CD4-positive, alpha-beta T cell treated with Interleukin-10 for 1 hour (primary cell): ENCODE measurements at regions not wholly inside any gene's neighbourhood (a gene's known extent, or its start where the extent isn't known, plus 50 kb on each side); places are given as distances from the start of the nearest gene placed in this dataset.

Source experiments
- DNase-seq: peaks from one replicate; pipeline ENCODE4 v3.0.0-alpha.2; 2020

DNA sequence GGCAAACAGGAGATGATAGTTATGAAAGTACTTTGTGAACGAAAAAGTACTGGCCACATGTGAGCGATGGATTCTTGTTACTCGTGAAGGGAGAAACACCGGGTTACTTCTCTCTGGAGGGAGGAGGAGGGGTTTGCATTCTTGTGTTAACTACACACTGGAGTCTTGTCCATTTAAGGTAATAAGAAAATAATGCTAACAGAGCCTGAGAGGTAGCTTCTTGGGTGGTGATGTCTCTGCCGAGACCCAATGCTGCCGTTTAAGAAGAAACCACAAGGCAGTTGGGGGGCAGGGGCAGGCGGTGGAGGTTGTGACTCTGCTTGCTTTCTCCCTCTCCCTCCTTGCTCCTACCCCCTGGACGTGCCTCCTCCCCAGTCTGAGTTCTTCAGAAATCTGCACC lies 100.9 kb upstream of the ROPN1 start:
- no peak for DNase-seq

DNA sequence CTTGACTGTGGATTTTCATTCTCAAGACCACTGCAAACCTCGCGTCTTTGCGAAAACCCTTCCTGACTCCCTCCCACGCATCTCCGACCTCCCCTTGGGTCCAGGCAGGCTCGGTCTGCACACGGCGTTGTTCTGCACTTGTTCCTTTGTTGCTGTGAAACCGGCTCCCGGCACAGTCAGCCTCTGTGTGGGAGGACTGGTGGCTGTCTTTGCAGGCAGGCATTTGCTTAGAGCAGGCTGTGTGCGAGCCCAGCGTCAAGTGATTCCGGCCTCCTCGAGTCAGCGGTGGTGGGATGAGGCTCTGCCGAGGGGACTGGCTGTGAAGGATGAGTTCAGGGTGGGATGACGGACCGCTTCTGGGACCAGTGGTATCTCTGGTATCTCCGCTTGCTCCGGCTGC lies 102.6 kb upstream of the ROPN1 start:
- no peak for DNase-seq

DNA sequence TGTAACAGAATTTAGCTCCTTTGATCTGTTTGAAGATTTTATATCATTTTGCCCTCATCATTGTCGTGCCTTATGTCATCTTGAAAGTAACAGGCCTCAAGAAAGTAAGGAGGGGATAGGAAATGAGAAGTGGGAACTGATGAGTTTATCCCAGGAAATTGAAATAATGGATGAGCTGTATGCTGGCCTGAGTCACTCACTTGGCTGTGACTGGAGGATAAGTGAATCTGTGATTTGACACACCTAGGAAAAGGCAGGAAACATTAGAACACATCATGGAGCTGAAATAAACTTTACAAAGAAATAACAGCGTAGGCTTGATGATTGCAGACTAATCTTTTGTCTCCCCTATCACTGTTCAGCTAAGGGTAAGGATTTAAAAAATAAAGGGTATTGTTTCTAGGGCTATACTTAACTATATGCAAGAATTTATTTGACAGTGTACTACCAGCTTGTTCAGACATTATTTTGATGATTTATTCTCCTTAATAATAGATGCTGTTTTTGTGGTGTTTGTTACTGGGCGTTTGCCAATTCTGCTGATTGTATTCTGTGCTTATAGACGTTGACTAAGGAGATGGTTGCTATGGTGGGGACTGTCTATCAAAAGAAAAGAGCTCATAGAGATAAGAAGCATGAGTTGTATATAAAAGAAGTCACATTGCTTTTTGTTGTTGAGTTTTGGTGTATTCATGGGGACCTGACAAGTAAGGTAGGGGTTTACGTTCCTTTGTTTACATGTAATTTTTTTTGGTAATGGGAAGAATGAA lies 105.6 kb upstream of the ROPN1 start:
- no peak for DNase-seq

DNA sequence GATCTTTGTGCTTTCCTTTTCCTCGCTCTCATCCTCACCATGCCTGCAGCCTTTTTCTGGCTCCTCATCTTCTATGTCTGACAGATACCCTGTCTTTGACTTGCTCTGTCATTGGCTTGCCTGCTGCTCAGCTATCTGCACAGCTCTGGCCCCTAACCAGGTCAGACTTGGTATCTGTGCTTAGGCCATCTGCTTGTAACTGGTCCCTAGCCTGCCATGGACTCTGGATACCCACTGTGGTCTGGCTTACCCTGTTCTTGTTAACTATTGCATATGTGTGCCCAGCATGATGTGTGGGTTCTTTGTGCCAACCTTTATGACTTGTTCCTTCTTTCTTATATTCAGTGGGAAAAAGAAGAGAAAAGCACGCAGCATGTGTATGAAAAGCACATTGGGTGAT lies 109.7 kb upstream of the ROPN1 start:
- no peak for DNase-seq

DNA sequence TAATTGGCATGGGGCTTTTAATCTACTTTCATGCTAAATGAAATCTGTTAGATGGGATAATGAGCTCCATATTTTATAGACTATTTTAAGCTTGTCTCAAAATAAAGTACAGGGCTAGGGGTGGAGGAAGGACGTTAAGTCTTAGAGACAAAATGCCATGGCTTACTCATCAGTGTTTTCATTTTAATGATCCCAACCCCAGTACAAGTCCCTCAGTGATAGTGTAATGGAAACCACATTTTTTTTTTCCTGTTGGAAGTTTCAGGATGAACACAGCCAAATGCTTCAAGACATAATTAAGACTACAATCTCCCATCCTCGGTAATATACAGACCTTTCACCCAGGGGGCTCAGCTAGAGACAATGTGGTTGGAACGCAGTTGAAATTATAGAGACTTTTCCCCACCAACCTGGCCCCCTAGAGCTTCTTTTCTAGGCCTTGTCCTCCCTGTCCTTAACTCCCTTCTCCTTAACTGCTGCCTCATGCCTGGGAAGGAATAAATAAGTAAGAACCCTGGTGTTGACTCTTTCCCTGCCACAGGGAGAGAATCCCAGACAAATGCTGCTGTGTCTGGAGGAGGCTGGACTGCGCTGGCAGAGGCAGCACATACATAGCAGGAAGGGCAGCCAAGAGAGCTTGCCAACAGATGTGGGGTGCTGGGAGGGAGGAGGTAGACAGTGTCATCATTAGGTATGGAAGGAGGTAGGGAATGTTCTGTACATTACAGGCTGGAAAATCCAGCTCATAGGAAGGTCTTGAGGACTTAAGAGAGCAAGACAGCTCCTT lies 115.4 kb upstream of the ROPN1 start:
- no peak for DNase-seq

DNA sequence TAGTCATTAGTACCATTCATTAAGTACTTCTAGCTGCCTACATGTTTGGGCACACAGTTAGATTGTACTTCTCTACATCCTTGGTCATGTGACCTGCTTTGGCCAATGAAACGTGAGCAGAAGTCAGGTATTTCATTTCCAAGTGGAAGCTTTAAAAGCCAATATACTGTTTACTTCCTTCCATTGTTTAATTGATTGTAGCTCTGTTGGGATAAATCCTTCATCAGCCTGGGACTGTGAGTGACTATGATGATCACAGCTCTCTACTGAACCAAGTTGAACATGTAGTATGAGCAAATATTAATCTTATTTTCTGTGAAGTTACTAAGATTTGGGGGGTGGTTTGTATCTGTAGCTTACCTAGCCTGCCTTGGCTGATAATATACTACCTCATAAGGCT lies 116.5 kb upstream of the ROPN1 start:
- no peak for DNase-seq

DNA sequence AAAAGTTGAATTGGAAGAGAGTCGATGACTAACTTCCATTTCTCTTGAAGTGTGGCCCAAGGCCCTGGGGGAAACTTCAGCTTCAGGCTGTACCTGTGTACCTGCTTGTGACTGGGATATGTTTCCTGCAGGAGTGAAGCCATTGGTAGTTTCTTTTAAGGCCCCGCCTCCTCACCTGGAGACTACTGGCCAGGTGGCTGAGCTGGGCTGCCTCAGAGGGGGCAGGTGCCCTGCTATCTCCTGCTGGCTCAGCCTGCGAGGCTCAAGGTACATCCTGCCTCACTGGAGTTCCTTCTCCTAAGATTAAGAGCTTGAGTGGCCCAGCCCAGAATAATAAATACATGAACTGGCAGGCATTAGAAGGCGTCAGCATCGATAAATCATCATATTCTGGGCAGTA lies 121.6 kb upstream of the ROPN1 start:
- no peak for DNase-seq

DNA sequence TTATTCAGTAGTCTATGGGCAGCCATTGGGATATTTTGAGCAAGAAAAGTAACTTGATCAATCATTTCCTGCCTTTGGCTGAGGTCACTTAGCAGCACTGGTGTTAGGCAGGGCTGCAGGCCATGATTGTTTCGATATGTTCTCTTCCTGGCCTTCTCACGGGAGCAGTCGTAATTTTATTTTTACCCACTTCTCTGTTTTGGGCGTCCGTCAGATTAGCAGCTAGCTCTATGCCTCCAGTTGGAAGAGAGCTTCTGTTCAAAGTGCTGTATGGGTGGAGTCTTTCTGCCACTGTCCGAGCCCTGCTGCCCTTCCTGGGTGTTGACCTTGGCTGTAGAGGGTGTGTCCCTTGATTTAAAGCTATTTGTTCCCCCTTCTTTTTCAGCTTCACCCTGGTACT lies 123.4 kb upstream of the ROPN1 start:
- DNase-seq = no peak

DNA sequence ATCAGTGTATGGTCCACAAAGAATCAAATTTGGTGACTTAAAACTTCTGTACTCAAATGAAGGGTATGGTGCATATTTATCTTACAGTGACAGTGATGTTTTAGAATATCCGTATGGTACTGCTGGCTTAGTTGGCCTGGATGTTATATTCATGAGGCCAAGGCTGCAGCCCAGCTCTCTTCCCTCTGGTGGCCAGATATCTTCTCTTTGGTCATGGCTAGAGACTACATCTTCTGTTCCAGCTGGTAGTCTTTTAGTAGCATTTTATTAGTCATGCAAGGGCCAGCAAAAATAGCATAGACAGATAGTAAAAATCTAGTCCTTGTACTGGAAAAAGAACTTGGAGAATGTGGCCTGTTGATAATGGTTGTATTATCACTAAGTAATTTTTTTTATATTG lies 124.0 kb upstream of the ROPN1 start:
- DNase-seq = no peak

DNA sequence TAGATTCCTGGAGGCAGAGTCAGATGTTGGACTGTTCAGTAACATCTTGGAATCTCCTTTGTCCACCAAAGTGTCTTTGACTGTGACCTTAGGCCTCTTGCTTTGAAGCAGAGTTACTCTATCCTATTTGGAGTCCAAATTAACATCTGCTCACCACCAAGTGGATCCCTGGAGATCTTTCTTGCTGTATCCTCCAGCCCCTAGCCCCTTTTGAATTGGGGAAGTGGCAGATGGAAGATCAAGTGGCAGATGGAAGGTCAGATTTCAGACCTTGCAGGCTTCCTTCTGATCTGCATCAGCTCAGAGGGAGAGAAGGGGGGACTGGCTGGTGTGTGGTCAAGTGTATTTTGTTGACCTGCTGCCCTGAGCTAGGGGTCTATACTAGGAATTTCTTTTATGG lies 125.0 kb upstream of the ROPN1 start:
- DNase-seq = no peak

DNA sequence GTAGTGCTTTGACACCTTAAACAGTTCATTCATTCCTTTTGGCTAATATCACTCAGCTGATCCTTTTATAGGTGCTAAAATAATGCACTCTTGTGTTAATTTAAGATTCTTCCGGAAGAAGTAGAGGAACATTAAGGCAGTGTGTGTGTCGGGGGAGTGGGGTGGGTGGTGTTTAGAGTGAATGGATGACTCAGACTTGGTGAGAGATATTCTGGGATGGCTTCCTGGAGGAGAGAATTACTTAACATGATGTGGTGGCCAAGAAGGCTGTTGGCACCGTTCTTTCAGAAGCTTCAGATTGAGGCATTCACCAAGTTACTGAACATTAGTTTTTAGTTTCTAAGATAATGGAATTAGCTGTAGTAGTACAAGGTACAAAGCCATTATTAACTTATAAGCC lies 125.6 kb upstream of the ROPN1 start:
- DNase-seq = no peak

DNA sequence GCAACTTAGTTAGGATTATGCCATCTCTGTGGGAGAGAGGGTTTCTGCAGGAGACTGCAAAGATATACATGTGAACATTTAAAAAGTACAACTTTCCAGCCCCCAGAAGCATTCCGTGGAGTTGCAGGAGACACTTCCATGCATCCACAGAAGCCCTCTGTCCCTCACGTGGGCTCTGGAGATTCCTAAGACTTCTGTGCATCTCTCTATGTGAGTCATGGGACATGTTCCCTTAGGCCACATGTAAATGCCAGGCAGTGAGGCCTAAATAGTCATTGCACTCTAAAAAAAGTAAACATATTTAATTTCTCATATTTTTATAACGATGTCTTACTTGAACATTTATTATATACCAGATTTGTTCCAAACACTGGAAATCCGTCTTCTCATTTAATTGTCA lies 126.5 kb upstream of the ROPN1 start:
- no peak for DNase-seq

DNA sequence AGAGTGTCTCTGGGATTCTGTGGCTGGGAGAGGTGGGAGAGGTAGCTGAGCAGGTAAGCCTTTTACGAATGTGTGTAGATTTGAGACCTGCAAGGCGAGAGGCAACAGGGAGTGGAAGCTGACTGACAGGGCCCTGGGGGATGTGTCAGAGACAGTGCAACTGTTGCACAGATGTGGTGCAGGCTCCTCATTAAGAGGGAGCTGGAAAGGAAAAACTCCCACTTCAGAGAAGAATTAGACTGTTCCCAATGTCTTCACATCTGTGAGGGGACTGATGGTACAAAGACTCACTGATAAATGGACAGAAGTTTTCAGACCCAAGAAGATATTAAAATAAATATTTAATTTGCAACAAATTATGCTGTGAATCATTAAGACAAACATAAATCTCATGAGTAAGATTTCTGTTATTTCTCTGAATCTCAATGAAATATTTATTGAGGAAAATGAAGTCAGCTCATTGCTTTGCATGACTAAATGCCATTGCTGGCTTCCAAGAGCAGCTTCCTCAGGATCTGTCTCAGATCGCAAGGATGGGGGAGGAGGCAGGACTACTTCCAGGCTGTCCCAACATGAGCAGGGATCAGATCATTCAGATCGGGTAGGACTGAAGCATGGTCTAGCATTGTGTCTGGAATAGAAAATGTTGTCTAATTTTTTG lies 127.3 kb upstream of the ROPN1 start:
- no peak for DNase-seq

DNA sequence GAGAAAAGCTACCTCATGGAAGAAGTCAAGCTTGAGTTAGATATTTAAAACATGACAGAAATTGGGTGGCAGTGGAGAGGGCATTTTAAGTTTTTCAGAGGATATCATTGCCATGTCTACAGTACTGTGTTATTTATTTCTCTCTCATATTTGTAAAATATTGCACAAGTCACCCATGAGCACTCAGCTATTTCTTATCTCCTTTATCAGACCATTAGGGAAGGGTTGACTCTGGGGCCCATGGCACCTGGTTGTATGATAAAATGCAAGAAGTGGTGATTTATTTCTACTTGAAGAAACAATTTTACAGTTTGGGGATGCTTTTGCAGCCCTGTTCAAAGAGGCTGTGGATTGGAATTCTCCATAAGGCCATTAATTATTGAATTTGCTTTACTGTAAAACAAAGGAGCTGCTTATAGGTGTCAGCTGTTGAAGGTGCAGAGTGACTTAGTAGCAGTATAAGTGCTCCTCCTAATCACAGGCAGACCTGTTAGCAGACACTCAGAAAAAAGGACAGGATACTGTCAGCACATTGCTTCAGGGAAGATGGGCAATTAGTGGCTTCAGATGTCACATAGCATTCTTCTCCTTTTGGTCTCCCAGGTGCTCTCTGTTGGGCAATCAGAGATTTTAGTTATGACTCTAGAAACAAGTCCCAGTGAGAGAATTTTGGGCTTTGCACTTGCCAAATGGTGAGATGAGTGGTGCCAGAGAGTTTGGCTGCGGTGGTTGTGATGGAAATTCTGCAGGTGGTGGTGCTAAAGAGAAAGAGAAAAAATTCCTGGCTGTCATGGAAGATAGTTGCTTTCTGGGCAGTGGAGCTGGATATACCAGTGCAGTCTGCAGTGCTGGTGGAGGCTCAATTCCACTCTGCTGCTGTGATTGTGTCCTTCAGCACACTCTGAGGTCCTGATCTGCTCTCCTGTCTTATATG lies 129.7 kb upstream of the ROPN1 start:
- DNase-seq = no peak

DNA sequence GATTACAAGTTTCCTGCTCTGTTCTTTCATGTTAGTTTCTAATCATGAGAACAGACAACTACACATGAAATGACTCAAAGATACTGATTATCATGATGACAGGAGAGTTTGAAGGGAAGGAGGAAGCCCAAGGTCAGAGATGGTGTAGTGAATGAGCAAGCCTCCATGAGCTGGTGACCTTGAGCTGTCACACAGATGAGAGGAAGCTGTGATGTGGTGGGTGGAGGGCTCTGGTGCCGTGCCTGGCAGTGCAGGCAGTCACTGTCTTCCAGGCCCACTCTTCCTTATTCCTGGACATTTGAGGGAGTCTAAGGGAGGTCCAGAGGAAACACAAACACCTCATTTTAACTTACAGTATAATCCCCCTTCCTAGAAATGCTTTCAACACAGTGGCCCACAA lies 133.4 kb upstream of the ROPN1 start:
- no peak for DNase-seq

DNA sequence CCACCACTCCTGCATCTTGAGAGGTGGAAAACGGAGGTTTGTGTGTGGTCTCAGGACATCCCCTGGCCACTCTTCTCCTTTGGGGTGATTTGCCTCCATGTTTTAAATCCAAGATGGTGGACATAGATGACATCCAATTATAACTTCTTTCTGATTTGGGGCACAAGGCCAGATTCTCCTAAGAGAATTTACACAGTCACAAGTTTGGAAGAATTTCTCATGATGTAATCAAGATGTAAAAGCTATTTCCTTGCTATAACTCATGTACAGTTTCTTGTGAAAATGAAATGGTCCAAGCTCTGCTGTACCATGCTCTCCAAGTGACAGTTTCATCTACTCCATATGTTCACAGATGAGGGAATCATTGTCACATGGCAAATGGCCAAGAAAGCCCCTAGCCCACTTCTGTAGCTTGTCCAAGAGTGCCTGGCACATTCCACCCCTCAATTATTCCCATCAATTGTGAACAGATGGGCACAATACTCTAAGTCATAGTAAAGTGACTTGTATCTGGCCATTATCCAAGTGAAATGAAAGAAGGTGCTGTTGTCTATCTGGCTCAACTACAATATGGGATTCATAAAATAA lies 134.6 kb upstream of the ROPN1 start:
- DNase-seq = no peak

DNA sequence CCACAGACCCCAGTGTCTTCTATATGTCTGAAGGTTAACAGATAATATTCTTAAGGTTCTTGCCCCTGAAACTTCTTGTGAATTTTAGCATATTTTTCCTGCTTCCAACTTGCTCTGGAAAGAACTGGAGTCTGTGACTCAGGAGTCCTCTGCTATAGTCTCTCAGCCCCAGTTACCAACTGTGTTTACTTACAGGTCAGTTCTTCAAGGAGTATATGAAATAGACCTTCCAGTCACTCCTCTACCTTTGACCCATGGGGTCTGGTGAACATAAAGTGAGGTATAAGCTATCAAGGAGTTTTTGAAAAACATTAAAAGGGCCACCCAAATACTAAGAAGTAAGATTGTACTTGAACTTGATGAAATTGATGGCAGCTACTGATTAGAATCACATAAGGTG lies 139.2 kb upstream of the ROPN1 start:
- DNase-seq = no peak

DNA sequence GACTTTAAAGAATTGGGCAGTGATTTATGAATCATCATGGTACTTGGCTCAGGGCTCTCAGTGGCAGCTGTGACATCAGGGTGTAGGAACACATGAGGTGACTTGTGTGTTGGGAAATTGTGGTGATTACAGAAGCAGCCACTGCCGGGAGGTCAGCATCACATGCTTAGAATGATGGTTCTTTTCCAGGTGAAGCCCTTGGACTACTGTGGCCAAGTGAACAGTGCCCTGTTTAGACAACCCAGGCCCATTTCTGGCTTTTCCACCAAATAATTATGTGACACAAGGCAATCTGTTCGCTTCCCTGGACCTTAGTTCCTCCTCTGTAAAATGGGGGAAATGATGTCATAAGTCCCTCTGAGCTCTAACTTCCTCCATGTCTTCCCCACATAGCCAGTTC lies 139.7 kb upstream of the ROPN1 start:
- no peak for DNase-seq

DNA sequence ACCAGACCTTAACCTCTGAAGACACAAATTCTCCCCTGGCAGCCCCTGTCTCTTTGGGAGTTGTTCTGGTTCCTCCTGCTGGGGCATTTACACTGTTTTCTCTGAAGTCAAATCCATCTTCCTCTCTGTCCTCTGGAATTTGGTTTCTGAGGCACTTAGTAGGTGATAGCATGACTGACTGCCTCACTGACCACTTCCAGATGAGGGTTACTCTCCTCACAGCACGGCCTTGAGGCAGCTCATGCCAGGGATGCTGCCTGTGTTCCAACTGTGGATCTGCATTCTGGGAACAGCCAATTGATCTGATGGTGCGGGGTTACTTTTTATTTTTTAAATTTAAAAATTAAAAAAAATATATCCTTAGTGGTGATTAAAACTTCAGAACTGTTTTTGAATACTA lies 140.9 kb upstream of the ROPN1 start:
- no peak for DNase-seq

DNA sequence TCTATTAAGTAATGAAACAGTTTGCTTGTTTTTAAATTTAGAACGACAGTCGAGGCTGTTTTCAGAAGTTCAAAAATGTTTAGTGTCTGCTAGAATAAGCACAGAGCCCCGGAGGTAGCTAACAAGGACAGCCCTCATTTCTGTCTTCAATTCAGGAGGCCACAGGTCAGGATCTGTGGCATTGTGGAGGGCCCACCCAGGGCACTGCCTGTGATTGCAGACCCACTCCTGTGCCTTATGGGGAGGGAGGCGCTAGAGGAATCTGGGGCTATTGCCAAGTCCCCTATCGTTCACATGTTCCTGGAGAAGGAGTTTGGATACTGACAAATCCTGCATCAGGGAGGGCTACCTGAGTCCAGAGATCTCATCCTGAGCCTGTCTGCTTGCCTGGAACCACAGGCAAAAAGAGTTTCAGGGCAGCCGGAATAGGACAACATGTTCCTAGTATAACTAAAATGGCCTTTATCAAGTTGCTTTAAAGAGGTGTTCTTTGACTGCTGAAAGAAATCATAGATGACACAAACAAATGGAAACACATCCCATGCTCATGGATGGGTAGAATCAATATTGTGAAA lies 141.5 kb upstream of the ROPN1 start:
- no peak for DNase-seq

DNA sequence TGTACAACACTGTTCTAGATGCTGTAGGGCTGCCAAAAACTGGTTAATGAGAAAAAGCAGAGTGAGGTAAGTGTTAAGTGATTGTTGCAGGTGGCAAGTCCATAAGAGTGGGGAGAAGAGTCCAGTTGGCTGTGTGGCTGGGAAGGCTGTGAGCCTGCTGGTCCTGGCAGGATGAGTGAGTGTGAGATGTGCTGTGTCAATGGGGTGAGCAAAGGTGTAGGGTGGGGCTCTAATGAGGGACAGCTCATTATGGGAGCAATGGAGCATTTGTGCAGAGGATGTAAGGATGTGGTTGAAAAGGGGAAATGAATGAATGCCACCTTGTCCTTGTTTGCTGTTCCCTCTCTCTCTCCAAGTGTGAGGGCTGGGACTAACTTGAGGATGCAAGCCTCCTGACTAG lies 145.3 kb upstream of the ROPN1 start:
- no peak for DNase-seq

DNA sequence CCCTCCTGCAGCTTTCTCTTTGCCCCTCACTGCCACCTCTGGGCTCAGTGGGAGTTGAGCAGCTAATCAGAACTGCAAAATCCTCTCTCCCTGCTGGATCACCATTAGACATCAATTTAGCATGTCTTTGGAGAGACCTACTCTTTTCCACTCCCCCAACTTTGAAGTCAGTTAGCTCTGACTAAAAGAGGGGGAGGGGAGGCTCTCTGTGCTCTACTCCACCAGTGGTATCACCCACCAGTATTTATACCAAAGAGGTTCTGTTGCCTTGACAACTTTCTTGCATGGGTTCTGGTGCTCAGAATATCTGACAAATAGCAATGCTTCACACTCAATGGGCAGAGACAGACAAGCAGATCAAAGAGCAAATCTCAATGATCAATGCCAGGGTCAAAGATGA lies 146.2 kb upstream of the ROPN1 start:
- DNase-seq = no peak
